HEK293T (cell line): ENCODE measurements at regions not wholly inside any gene's neighbourhood (a gene's known extent, or its start where the extent isn't known, plus 50 kb on each side); places are given as distances from the start of the nearest gene placed in this dataset.

ENCODE experiments used
- FOXK2 ChIP-seq: fragments of 450-650 bp; IDR thresholded peaks from 2 replicates; pipeline ENCODE4 v1.6.1; 2016; ENCODE audit warnings: mild to moderate bottlenecking
- SP1 ChIP-seq: fragments of 450-650 bp; IDR thresholded peaks from 2 replicates; pipeline ENCODE4 v1.6.1; 2017

- TF ChIP-seq SP1, result no peak
- no peak for TF ChIP-seq FOXK2
Observed at GRCh38 chr11:10618490-10618889, 50.0 kb upstream of the LYVE1 start.
